ENCODE measurements at regions not wholly inside any gene's neighbourhood (a gene's known extent, or its start where the extent isn't known, plus 50 kb on each side); places are given as distances from the start of the nearest gene placed in this dataset.

DNA sequence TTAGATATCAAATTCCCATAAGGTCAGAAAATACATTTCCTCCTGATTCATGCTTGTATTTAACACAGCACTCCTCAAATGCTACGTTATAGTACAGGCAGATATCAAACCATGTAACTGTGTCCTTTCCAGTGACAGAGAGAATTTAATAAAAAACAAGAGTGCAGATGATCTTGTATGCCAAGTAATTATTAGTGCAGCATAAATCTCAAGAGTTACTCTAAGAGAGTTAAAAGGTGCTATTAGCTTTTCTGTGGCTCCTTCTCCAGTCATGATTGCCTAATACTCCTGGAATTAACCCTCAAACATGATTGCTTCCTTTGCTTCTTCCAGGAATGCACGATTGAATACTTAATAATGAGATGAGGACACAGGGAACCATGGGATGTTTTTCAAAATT is 413.0 kb upstream of the DPH6 start:
- TF ChIP-seq, protein P1, sequence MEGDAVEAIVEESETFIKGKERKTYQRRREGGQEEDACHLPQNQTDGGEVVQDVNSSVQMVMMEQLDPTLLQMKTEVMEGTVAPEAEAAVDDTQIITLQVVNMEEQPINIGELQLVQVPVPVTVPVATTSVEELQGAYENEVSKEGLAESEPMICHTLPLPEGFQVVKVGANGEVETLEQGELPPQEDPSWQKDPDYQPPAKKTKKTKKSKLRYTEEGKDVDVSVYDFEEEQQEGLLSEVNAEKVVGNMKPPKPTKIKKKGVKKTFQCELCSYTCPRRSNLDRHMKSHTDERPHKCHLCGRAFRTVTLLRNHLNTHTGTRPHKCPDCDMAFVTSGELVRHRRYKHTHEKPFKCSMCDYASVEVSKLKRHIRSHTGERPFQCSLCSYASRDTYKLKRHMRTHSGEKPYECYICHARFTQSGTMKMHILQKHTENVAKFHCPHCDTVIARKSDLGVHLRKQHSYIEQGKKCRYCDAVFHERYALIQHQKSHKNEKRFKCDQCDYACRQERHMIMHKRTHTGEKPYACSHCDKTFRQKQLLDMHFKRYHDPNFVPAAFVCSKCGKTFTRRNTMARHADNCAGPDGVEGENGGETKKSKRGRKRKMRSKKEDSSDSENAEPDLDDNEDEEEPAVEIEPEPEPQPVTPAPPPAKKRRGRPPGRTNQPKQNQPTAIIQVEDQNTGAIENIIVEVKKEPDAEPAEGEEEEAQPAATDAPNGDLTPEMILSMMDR (IDR thresholded peaks at IDR 0.05): no peak
- TF ChIP-seq POLR2A (IDR thresholded peaks at IDR 0.05): no peak
